Stomach (tissue), 8 donors: ENCODE measurements at regions not wholly inside any gene's neighbourhood (a gene's known extent, or its start where the extent isn't known, plus 50 kb on each side); places are given as distances from the start of the nearest gene placed in this dataset.

Experiments used
- DNase-seq, 2 donors: peaks; one replicate each; pipeline versions ENCODE4 v3.0.0 to v3.0.0-alpha.2; 2013 to 2019
- H3K27ac ChIP-seq, 5 donors: fragments of 200-600 bp in 4 of 5; sonication (generic) in 4 of 5; one replicate each; pipeline ENCODE4 v1.5.1; 2013 to 2019; ENCODE audit warnings: mild to moderate bottlenecking in 1 of 5, moderate library complexity in 1 of 5
- H3K27me3 ChIP-seq, 3 donors: fragments of 200-600 bp; sonication (generic); one replicate each; pipeline ENCODE4 v1.5.1; 2017 to 2019; ENCODE audit warnings: mixed run types in 1 of 3
- H3K36me3 ChIP-seq, 4 donors: fragments of 200-600 bp; sonication (generic); 1 replicate in 3 of 4; 2 replicates in 1 of 4; pipeline ENCODE4 v1.5.1; 2016 to 2019
- H3K4me1 ChIP-seq, 4 donors: fragments of 200-600 bp; sonication (generic); one replicate each; pipeline ENCODE4 v1.5.1; 2016 to 2019
- H3K4me3 ChIP-seq, 4 donors: fragments of 200-600 bp; sonication (generic) in 3 of 4; one replicate each; pipeline ENCODE4 v1.5.1; 2016 to 2019; ENCODE audit warnings: mild to moderate bottlenecking in 1 of 4
- H3K9me3 ChIP-seq, 4 donors: fragments of 200-600 bp; sonication (generic); one replicate each; pipeline ENCODE4 v1.5.1; 2016 to 2019
- CTCF ChIP-seq, 7 experiments: fragments of 450-650 bp in 4 of 7; fragments of 200-600 bp in 3 of 7; sonication (generic) in 3 of 7; IDR thresholded peaks; one replicate each; pipeline ENCODE4 v1.5.1; 2016 to 2019; ENCODE audit warnings: antibody characterized with exemption in 7 of 7, control low read depth in 2 of 7, mild to moderate bottlenecking in 1 of 7
- EP300 ChIP-seq: sonication (generic); formaldehyde crosslinking; IDR thresholded peaks from one replicate; pipeline ENCODE4 v1.6.1; 2017; ENCODE audit warnings: antibody characterized with exemption
- POLR2A ChIP-seq, 4 donors: fragments of 450-650 bp; IDR thresholded peaks; one replicate each; pipeline ENCODE4 v1.6.1; 2016; ENCODE audit warnings: antibody characterized with exemption in 4 of 4, control low read depth in 2 of 4, mild to moderate bottlenecking in 1 of 4, moderate library complexity in 1 of 4
- POLR2AphosphoS5 ChIP-seq, 3 donors: sonication (generic); formaldehyde crosslinking; IDR thresholded peaks; one replicate each; pipeline ENCODE4 v1.6.1; 2016; ENCODE audit warnings: antibody characterized with exemption in 3 of 3
- WGBS, 5 donors: extraction: QIAGEN DNeasy Blood & Tissue Kit in 3 of 5; methylation state at CpG; one replicate each; pipeline versions ENCODE4 v1.1.5 to v1.1.7; 2013 to 2018; 5-methylcytosine and 5-hydroxymethylcytosine counted together
- intact Hi-C: fragments of 100-400 bp; cut with DNase I; formaldehyde crosslinking; loops from one replicate; pipeline ENCODE4 v1.15.1; 2023; ENCODE audit warnings: low total_unique reads
- donor health status: healthy with polysubstance abuse.
- donor health status: Bipolar disorder and iron deficiency.
- donor health status: healthy.

GRCh38 chr11:69402251-69402887 is 79.1 kb upstream of the LINC01488 start:
- Histone ChIP-seq H3K36me3 (no peaks in the 10 kb centered on the region), H3K4me1 (peaks cover 0 to 10% (median 5%) of the 10 kb centered on the region in 4 donors), H3K4me3 (no peak overlapping the region), H3K27me3 (no peaks in the 10 kb centered on the region), H3K27ac (no peak overlapping the region), H3K9me3 (peaks cover 0 to 10% (median 0%) of the 10 kb centered on the region in 4 donors)
- TF ChIP-seq EP300 (no peak), POLR2A (IDR thresholded peaks at IDR 0.05) (no peak), POLR2AphosphoS5 (IDR thresholded peaks at IDR 0.05) (no peak)
- WGBS, 5 donors = 45 to 69% (median 49%) methylated on average over 4 of the region's 4 CpGs
- no peak for DNase-seq
- intact Hi-C loops = no loop called here

- H3K36me3 ChIP-seq = no peaks in the 10 kb centered on the region
- no peak overlapping the region for H3K4me3 ChIP-seq
- intact Hi-C loops = no loop called here
- no peak overlapping the region for H3K27ac ChIP-seq
- TF ChIP-seq POLR2AphosphoS5 (IDR thresholded peaks at IDR 0.05) (no peak), CTCF (IDR thresholded peaks at IDR 0.05) (no peak), EP300 (no peak), POLR2A (IDR thresholded peaks at IDR 0.05) (no peak)
- no peak for DNase-seq
- peaks cover 0 to 8% (median 3%) of the 10 kb centered on the region in 4 donors for H3K4me1 ChIP-seq
- peaks cover 0 to 10% (median 0%) of the 10 kb centered on the region in 4 donors for H3K9me3 ChIP-seq
- H3K27me3 ChIP-seq = no peaks in the 10 kb centered on the region
- 69 to 81% (median 77%) methylated on average over 6 to 8 of the region's 8 CpGs for WGBS, 5 donors
Measured at GRCh38 chr11:69403556-69404215, 77.8 kb upstream of the LINC01488 start.

GRCh38 chr11:69406060-69406459 is 75.4 kb upstream of the LINC01488 start:
- Histone ChIP-seq H3K27me3 (peaks cover 0 to 15% (median 0%) of the 10 kb centered on the region in 3 donors), H3K4me3 (no peak overlapping the region), H3K9me3 (peaks cover 0 to 10% (median 0%) of the 10 kb centered on the region in 4 donors), H3K4me1 (no peaks in the 10 kb centered on the region), H3K36me3 (no peaks in the 10 kb centered on the region), H3K27ac (no peak overlapping the region)
- DNase-seq = no peak
- intact Hi-C loops = no loop called here
- 85 to 94% (median 88%) methylated on average over 3 of the region's 3 CpGs for WGBS, 5 donors
- TF ChIP-seq POLR2A (IDR thresholded peaks at IDR 0.05) = no peak
- no peak for TF ChIP-seq CTCF (IDR thresholded peaks at IDR 0.05)
- TF ChIP-seq POLR2AphosphoS5 (IDR thresholded peaks at IDR 0.05) = no peak
- TF ChIP-seq EP300 = no peak

- no peaks in the 10 kb centered on the region for H3K4me1 ChIP-seq
- TF ChIP-seq CTCF (IDR thresholded peaks at IDR 0.05) (no peak), POLR2AphosphoS5 (IDR thresholded peaks at IDR 0.05) (no peak), POLR2A (IDR thresholded peaks at IDR 0.05) (no peak), EP300 (no peak)
- peaks cover 0 to 15% (median 0%) of the 10 kb centered on the region in 3 donors for H3K27me3 ChIP-seq
- WGBS, 5 donors = 63 to 73% (median 68%) methylated on average over 10 to 13 of the region's 13 CpGs
- no peaks in the 10 kb centered on the region for H3K36me3 ChIP-seq
- no peak for DNase-seq
- intact Hi-C loops = no loop called here
- no peaks in the 10 kb centered on the region for H3K9me3 ChIP-seq
- no peak overlapping the region for H3K4me3 ChIP-seq
- no peak overlapping the region for H3K27ac ChIP-seq
Measured at GRCh38 chr11:69409812-69410645, 71.4 kb upstream of the LINC01488 start.
